SK-N-MC (cell line): ENCODE measurements at regions not wholly inside any gene's neighbourhood (a gene's known extent, or its start where the extent isn't known, plus 50 kb on each side); places are given as distances from the start of the nearest gene placed in this dataset.

ENCODE experiments used
- EZH2 ChIP-seq: fragments of 200-600 bp; sonication (generic); IDR thresholded peaks from one replicate; pipeline ENCODE4 v1.6.1; 2017; ENCODE audit warnings: antibody characterized with exemption
- POLR2AphosphoS5 ChIP-seq: IDR thresholded peaks from 2 replicates; pipeline ENCODE4 v1.6.1; 2012; ENCODE audit warnings: mild to moderate bottlenecking, low read depth, low read length, borderline replicate concordance

DNA sequence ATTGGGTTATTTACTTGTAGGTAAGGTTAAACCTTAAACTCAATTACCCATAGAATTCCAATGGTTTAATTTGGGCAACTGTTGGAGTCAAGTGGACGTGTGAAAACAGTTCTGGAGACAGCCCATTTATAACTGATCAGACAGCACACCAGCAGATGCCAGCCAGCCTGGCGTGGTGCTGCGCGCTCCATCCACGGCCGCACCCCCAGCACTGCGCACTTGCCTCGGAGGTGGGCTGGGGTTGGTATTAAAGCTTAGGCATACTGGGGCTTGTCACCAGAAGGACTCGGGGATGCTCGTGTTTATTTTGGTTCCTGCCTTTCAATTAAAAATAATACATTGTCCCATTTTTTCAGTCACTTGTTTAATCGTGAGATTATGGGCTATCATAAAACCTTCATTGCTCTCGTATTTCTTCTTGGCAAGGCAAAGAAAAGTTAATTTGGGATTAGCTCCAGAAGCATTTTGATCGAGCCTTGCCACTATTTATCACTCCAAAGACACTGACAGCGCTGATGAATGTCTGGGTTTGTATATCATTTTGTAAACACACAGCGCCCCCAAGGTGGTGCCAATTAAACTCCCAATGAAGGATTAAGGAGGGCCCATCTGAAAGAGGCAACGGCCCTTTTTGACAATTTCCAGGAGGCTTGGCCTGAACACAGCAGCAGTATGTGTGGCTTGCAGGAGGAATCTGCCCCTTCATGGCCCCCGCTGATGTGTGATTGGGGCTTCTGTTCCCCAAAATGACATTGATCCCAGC is 204.5 kb upstream of the CXCL12 start:
- no peak for TF ChIP-seq EZH2
- no peak for TF ChIP-seq POLR2AphosphoS5
